ENCODE measurements at regions not wholly inside any gene's neighbourhood (a gene's known extent, or its start where the extent isn't known, plus 50 kb on each side); places are given as distances from the start of the nearest gene placed in this dataset.

DNA sequence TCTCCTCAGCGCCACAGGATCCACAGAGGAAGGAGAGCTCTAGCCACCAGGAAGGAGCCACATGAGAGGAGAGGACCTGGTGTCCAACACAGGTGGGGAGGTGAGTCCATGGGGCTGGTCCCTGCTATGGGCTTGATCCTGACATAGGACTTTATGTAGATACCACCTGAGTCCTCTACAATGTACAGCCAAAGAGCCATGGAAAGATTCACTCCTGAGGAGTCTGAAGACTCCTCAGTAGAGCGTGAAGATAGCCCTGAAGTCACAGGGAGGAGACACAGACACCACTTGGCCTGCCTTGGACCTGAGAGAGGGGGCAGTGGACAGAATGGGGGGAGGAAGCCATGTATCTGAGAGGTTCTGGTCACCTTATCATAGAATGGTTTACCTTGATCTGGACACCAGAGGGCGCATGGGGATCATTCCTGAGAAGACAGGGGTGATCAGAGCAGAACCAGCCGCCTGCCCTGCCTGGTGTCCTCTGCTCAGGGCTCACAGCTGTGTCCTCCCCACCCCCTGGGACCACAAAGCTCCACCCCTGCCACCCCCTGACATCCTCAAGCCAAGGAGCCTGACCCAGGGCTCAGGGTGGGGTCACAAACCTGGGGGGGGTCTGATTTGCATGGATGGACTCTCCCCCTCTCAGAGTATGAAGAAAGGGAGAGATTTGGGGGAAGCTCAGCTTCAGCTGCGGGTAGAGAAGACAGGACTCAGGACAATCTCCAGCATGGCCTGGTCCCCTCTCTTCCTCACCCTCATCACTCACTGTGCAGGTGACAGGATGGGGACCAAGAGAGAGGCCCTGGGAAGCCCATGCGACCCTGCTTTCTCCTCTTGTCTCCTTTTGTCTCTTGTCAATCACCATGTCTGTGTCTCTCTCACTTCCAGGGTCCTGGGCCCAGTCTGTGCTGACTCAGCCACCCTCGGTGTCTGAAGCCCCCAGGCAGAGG lies 77.0 kb downstream of the ZNF280B start (continued):
- no peak for TF ChIP-seq BRCA1 (IDR thresholded peaks at IDR 0.05)
- TF ChIP-seq BRCA1 (CRISPR knock-in tag; IDR thresholded peaks at IDR 0.05): 0 out of 2 replicates have a peak, but pooled peaks have one; percentile 90
- peak; percentile 78; the same call in 1 of the 2 replicates for TF ChIP-seq ZNF12 (CRISPR knock-in tag; IDR thresholded peaks at IDR 0.05)
- no peak for TF ChIP-seq CHD4 (IDR thresholded peaks at IDR 0.05; ENCODE audit: insufficient read depth, insufficient replicate concordance, low read depth, low read length, poor library complexity, severe bottlenecking)
- TF ChIP-seq MCM5 (IDR thresholded peaks at IDR 0.05; ENCODE audit: low read depth): no peak
- no peak for TF ChIP-seq RBM39 (optimal IDR thresholded peaks at IDR 0.05; ENCODE audit: low read depth, low read length)
- no peak for TF ChIP-seq MXI1 (IDR thresholded peaks at IDR 0.05; ENCODE audit: low read depth, low read length)
- peak; percentile 57 for TF ChIP-seq CHD1 (IDR thresholded peaks at IDR 0.05; ENCODE audit: low read length)
- no peak for TF ChIP-seq ZNF398 (CRISPR knock-in tag; IDR thresholded peaks at IDR 0.05)
- peak; percentile 69; the same call in 1 of the 2 replicates for TF ChIP-seq ZNF511 (CRISPR knock-in tag; IDR thresholded peaks at IDR 0.05)
- TF ChIP-seq HDGF (IDR thresholded peaks at IDR 0.05): no peak
- TF ChIP-seq ZKSCAN1 (IDR thresholded peaks at IDR 0.05; ENCODE audit: low read depth, low read length): peak; percentile 23; the same call in 1 of the 2 replicates
- no peak for TF ChIP-seq U2AF1 (optimal IDR thresholded peaks at IDR 0.05; ENCODE audit: low read depth, low read length)
- TF ChIP-seq, protein P1, sequence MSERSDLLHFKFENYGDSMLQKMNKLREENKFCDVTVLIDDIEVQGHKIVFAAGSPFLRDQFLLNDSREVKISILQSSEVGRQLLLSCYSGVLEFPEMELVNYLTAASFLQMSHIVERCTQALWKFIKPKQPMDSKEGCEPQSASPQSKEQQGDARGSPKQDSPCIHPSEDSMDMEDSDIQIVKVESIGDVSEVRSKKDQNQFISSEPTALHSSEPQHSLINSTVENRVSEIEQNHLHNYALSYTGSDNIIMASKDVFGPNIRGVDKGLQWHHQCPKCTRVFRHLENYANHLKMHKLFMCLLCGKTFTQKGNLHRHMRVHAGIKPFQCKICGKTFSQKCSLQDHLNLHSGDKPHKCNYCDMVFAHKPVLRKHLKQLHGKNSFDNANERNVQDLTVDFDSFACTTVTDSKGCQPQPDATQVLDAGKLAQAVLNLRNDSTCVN (CRISPR knock-in tag; IDR thresholded peaks at IDR 0.05): 0 out of 2 replicates have a peak, but pooled peaks have one; percentile 79
- peak; percentile 31 for TF ChIP-seq BHLHE40 (IDR thresholded peaks at IDR 0.05; ENCODE audit: low read length)
- TF ChIP-seq ATF7 (IDR thresholded peaks at IDR 0.05): 0 out of 2 replicates have a peak, but pooled peaks have one; percentile 44
- peak; percentile 74; the same call in 1 of the 2 replicates for TF ChIP-seq ZNF740 (CRISPR knock-in tag; IDR thresholded peaks at IDR 0.05)
- TF ChIP-seq ZNF740 (tag; IDR thresholded peaks at IDR 0.05): no peak
- TF ChIP-seq HLTF (IDR thresholded peaks at IDR 0.05): no peak
- TF ChIP-seq TFE3 (CRISPR knock-in tag; IDR thresholded peaks at IDR 0.05): no peak
- TF ChIP-seq RBM17 (IDR thresholded peaks at IDR 0.05; ENCODE audit: borderline replicate concordance, low read depth, low read length): no peak
